ENCODE measurements at regions not wholly inside any gene's neighbourhood (a gene's known extent, or its start where the extent isn't known, plus 50 kb on each side); places are given as distances from the start of the nearest gene placed in this dataset.

DNA sequence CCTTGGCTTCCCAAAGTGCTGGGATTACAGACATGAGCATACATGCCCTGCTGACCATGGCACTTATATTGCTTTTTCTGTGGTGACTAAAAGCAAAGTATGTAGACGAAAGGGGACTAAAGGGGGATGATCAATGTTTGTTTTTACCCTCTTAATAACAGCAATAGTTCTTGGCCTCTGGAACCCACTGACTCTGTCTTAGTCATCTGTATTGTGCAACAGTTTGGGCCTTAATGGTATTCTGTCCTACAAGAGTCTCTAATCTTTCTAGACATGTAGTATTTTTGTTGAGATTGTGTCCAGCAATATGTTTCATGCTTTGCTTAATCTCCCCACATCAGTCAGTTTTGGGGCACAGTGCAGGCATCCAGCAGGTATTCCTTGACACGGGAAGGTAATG lies 359.9 kb upstream of the FANCL start (continued):
- TF ChIP-seq, protein P1, sequence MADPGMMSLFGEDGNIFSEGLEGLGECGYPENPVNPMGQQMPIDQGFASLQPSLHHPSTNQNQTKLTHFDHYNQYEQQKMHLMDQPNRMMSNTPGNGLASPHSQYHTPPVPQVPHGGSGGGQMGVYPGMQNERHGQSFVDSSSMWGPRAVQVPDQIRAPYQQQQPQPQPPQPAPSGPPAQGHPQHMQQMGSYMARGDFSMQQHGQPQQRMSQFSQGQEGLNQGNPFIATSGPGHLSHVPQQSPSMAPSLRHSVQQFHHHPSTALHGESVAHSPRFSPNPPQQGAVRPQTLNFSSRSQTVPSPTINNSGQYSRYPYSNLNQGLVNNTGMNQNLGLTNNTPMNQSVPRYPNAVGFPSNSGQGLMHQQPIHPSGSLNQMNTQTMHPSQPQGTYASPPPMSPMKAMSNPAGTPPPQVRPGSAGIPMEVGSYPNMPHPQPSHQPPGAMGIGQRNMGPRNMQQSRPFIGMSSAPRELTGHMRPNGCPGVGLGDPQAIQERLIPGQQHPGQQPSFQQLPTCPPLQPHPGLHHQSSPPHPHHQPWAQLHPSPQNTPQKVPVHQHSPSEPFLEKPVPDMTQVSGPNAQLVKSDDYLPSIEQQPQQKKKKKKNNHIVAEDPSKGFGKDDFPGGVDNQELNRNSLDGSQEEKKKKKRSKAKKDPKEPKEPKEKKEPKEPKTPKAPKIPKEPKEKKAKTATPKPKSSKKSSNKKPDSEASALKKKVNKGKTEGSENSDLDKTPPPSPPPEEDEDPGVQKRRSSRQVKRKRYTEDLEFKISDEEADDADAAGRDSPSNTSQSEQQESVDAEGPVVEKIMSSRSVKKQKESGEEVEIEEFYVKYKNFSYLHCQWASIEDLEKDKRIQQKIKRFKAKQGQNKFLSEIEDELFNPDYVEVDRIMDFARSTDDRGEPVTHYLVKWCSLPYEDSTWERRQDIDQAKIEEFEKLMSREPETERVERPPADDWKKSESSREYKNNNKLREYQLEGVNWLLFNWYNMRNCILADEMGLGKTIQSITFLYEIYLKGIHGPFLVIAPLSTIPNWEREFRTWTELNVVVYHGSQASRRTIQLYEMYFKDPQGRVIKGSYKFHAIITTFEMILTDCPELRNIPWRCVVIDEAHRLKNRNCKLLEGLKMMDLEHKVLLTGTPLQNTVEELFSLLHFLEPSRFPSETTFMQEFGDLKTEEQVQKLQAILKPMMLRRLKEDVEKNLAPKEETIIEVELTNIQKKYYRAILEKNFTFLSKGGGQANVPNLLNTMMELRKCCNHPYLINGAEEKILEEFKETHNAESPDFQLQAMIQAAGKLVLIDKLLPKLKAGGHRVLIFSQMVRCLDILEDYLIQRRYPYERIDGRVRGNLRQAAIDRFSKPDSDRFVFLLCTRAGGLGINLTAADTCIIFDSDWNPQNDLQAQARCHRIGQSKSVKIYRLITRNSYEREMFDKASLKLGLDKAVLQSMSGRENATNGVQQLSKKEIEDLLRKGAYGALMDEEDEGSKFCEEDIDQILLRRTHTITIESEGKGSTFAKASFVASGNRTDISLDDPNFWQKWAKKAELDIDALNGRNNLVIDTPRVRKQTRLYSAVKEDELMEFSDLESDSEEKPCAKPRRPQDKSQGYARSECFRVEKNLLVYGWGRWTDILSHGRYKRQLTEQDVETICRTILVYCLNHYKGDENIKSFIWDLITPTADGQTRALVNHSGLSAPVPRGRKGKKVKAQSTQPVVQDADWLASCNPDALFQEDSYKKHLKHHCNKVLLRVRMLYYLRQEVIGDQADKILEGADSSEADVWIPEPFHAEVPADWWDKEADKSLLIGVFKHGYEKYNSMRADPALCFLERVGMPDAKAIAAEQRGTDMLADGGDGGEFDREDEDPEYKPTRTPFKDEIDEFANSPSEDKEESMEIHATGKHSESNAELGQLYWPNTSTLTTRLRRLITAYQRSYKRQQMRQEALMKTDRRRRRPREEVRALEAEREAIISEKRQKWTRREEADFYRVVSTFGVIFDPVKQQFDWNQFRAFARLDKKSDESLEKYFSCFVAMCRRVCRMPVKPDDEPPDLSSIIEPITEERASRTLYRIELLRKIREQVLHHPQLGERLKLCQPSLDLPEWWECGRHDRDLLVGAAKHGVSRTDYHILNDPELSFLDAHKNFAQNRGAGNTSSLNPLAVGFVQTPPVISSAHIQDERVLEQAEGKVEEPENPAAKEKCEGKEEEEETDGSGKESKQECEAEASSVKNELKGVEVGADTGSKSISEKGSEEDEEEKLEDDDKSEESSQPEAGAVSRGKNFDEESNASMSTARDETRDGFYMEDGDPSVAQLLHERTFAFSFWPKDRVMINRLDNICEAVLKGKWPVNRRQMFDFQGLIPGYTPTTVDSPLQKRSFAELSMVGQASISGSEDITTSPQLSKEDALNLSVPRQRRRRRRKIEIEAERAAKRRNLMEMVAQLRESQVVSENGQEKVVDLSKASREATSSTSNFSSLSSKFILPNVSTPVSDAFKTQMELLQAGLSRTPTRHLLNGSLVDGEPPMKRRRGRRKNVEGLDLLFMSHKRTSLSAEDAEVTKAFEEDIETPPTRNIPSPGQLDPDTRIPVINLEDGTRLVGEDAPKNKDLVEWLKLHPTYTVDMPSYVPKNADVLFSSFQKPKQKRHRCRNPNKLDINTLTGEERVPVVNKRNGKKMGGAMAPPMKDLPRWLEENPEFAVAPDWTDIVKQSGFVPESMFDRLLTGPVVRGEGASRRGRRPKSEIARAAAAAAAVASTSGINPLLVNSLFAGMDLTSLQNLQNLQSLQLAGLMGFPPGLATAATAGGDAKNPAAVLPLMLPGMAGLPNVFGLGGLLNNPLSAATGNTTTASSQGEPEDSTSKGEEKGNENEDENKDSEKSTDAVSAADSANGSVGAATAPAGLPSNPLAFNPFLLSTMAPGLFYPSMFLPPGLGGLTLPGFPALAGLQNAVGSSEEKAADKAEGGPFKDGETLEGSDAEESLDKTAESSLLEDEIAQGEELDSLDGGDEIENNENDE (IDR thresholded peaks at IDR 0.05; ENCODE audit: insufficient replicate concordance, low read length): no peak
- TF ChIP-seq SP2 (IDR thresholded peaks at IDR 0.05; ENCODE audit: low read length): no peak
- TF ChIP-seq TAF7 (optimal IDR thresholded peaks at IDR 0.05; ENCODE audit: borderline replicate concordance, low read depth, low read length): no peak
- no peak for TF ChIP-seq SP1 (IDR thresholded peaks at IDR 0.05; ENCODE audit: low read depth, low read length)
- TF ChIP-seq SP4 (IDR thresholded peaks at IDR 0.05; ENCODE audit: low read length): no peak
- no peak for TF ChIP-seq POLR2AphosphoS5 (IDR thresholded peaks at IDR 0.05; ENCODE audit: low read depth, low read length)
- TF ChIP-seq CHD1 (IDR thresholded peaks at IDR 0.05; ENCODE audit: low read depth, low read length): no peak
- TF ChIP-seq ZNF274 (IDR thresholded peaks at IDR 0.05; ENCODE audit: borderline replicate concordance, extremely low read depth, low read length): no peak
- TF ChIP-seq SIN3A (conservative IDR thresholded peaks at IDR 0.05 in 1 of 2, IDR thresholded peaks at IDR 0.05 in 1 of 2; ENCODE audit: low read depth in 1 of 2, low read length in 2 of 2): no peak
- TF ChIP-seq TEAD4 (IDR thresholded peaks at IDR 0.05; ENCODE audit: low read depth, low read length): no peak
- TF ChIP-seq E2F6 (IDR thresholded peaks at IDR 0.05): no peak
- no peak for TF ChIP-seq ATF3 (IDR thresholded peaks at IDR 0.05; ENCODE audit: insufficient read depth, low read depth, low read length)
